ENCODE measurements at regions not wholly inside any gene's neighbourhood (a gene's known extent, or its start where the extent isn't known, plus 50 kb on each side); places are given as distances from the start of the nearest gene placed in this dataset.
A peak's percentile ranks its signal among the peaks of the same experiment; 100 is the strongest.

GRCh38 chr3:153394017-153394416, 232.0 kb downstream of the RAP2B start:
- H3K79me2 ChIP-seq (ENCODE audit: low read depth), result no peaks in the 10 kb centered on the region
- Mint-ChIP-seq H3K4me1 (peaks cover 5% of the 10 kb centered on the region), H3K4me3 (no peak overlapping the region), H3K27ac (no peak overlapping the region), H3K27me3 (ENCODE audit: insufficient read depth, low read depth) (peaks cover 4% of the 10 kb centered on the region), H3K36me3 (no peaks in the 10 kb centered on the region), H3K9me3 (peaks cover 17% of the 10 kb centered on the region)
- H3K9me3 ChIP-seq (ENCODE audit: low read depth), result peaks cover 5% of the 10 kb centered on the region
- no peaks in the 10 kb centered on the region for H3K27me3 ChIP-seq
- no peak overlapping the region for H3K9ac ChIP-seq
- H3K36me3 ChIP-seq, result no peaks in the 10 kb centered on the region
- H3K4me3 ChIP-seq, result no peak overlapping the region
- no peak overlapping the region for H3K27ac ChIP-seq
- H3F3A ChIP-seq (ENCODE audit: low read depth), result no peaks in the 10 kb centered on the region
- TF ChIP-seq CTCF (IDR thresholded peaks at IDR 0.05) (no peak), EZH2 (IDR thresholded peaks at IDR 0.05) (no peak), EZH2phosphoT487 (IDR thresholded peaks at IDR 0.05) (no peak)
- no peak overlapping the region for H3K4me2 ChIP-seq
- H2AFZ ChIP-seq (replicated peaks), result no peak overlapping the region
- no peak for DNase-seq (ENCODE audit: low spot score)
- H3K4me1 ChIP-seq, result peaks cover 6% of the 10 kb centered on the region
- no peaks in the 10 kb centered on the region for H4K20me1 ChIP-seq (ENCODE audit: low read depth)

GRCh38 chr3:153396581-153396980, 234.6 kb downstream of the RAP2B start:
- Histone ChIP-seq H3K36me3 (no peaks in the 10 kb centered on the region), H3K4me3 (no peak overlapping the region), H2AFZ (replicated peaks) (peak overlapping the region; percentile 17), H3K9ac (no peak overlapping the region), H3K27ac (no peak overlapping the region), H3K4me1 (peaks cover 6% of the 10 kb centered on the region), H3K9me3 (ENCODE audit: low read depth) (peaks cover 5% of the 10 kb centered on the region), H4K20me1 (ENCODE audit: low read depth) (no peaks in the 10 kb centered on the region), H3F3A (ENCODE audit: low read depth) (no peaks in the 10 kb centered on the region), H3K4me2 (no peak overlapping the region), H3K79me2 (ENCODE audit: low read depth) (no peaks in the 10 kb centered on the region), H3K27me3 (no peaks in the 10 kb centered on the region)
- Mint-ChIP-seq H3K27ac (no peak overlapping the region), H3K27me3 (ENCODE audit: insufficient read depth, low read depth) (peaks cover 4% of the 10 kb centered on the region), H3K4me1 (peaks cover 5% of the 10 kb centered on the region), H3K9me3 (peaks cover 13% of the 10 kb centered on the region), H3K36me3 (no peaks in the 10 kb centered on the region), H3K4me3 (no peak overlapping the region)
- no peak for TF ChIP-seq EZH2phosphoT487 (IDR thresholded peaks at IDR 0.05)
- TF ChIP-seq EZH2 (IDR thresholded peaks at IDR 0.05), result no peak
- TF ChIP-seq CTCF (IDR thresholded peaks at IDR 0.05), result no peak
- DNase-seq (ENCODE audit: low spot score), result no peak

- H3K4me3 ChIP-seq, result no peak overlapping the region
- TF ChIP-seq EZH2phosphoT487 (IDR thresholded peaks at IDR 0.05) (no peak), EZH2 (IDR thresholded peaks at IDR 0.05) (no peak), CTCF (IDR thresholded peaks at IDR 0.05) (no peak)
- no peaks in the 10 kb centered on the region for H3K79me2 ChIP-seq (ENCODE audit: low read depth)
- H3K4me1 ChIP-seq, result peaks cover 6% of the 10 kb centered on the region
- H3K4me1 Mint-ChIP-seq, result peaks cover 5% of the 10 kb centered on the region
- no peaks in the 10 kb centered on the region for H3K27me3 ChIP-seq
- no peaks in the 10 kb centered on the region for H3F3A ChIP-seq (ENCODE audit: low read depth)
- no peak overlapping the region for H3K27ac Mint-ChIP-seq
- DNase-seq (ENCODE audit: low spot score), result no peak
- no peaks in the 10 kb centered on the region for H3K27me3 Mint-ChIP-seq (ENCODE audit: insufficient read depth, low read depth)
- H3K4me2 ChIP-seq, result no peak overlapping the region
- H3K4me3 Mint-ChIP-seq, result no peak overlapping the region
- no peaks in the 10 kb centered on the region for H4K20me1 ChIP-seq (ENCODE audit: low read depth)
- H3K9me3 ChIP-seq (ENCODE audit: low read depth), result peaks cover 5% of the 10 kb centered on the region
- H2AFZ ChIP-seq (replicated peaks), result peak overlapping the region; percentile 94
- H3K36me3 ChIP-seq, result no peaks in the 10 kb centered on the region
- H3K27ac ChIP-seq, result no peak overlapping the region
- H3K9me3 Mint-ChIP-seq, result peaks cover 7% of the 10 kb centered on the region
- no peak overlapping the region for H3K9ac ChIP-seq
- no peaks in the 10 kb centered on the region for H3K36me3 Mint-ChIP-seq
Measured at GRCh38 chr3:153397794-153398193, 235.8 kb downstream of the RAP2B start.
